SK-MEL-5 (cell line): ENCODE measurements at regions not wholly inside any gene's neighbourhood (a gene's known extent, or its start where the extent isn't known, plus 50 kb on each side); places are given as distances from the start of the nearest gene placed in this dataset.

Experiments used
- DNase-seq: peaks from one replicate; pipeline ENCODE4 v3.0.0-alpha.2; 2016; ENCODE audit warnings: low read depth, low spot score
- in situ Hi-C: cut with HindIII; loops from 2 replicates; pipeline ENCODE4 v1.10.0; 2016; ENCODE audit warnings: low sequenced_read_pairs, high pct_unique_total_duplicates, low pct_unique_long_range_greater_than_20kb

- no peak for DNase-seq
- in situ Hi-C loops, result no loop called here
Measured at GRCh38 chr4:176963121-176963520, 170.4 kb upstream of the VEGFC start.

- in situ Hi-C loops, result no loop called here
- peak; percentile 78 for DNase-seq
Measured at GRCh38 chr4:176964116-176964691, 171.5 kb upstream of the VEGFC start.

- no peak for DNase-seq
- in situ Hi-C loops, result no loop called here
Measured at GRCh38 chr4:176967586-176967985, 174.9 kb upstream of the VEGFC start.

GRCh38 chr4:176968094-176968493 is 175.4 kb upstream of the VEGFC start:
- in situ Hi-C loops, result no loop called here
- no peak for DNase-seq

- DNase-seq, result no peak
- in situ Hi-C loops, result no loop called here
Measured at GRCh38 chr4:176969011-176969410, 176.3 kb upstream of the VEGFC start.

GRCh38 chr4:176970853-176971252 is 178.1 kb upstream of the VEGFC start:
- no peak for DNase-seq
- in situ Hi-C loops, result no loop called here

GRCh38 chr4:176971576-176972115 is 178.9 kb upstream of the VEGFC start:
- in situ Hi-C loops, result no loop called here
- no peak for DNase-seq

GRCh38 chr4:176979416-176979815 is 186.7 kb upstream of the VEGFC start:
- no peak for DNase-seq
- in situ Hi-C loops, result no loop called here

- in situ Hi-C loops, result no loop called here
- DNase-seq, result no peak
Measured at GRCh38 chr4:176981074-176981473, 188.4 kb upstream of the VEGFC start.

GRCh38 chr4:176981551-176981950 is 188.8 kb upstream of the VEGFC start:
- DNase-seq, result no peak
- in situ Hi-C loops, result no loop called here

GRCh38 chr4:176988226-176988625 is 195.5 kb upstream of the VEGFC start:
- in situ Hi-C loops, result no loop called here
- peak; percentile 19 for DNase-seq

GRCh38 chr4:176989186-176989585 is 196.5 kb upstream of the VEGFC start:
- in situ Hi-C loops, result no loop called here
- DNase-seq, result no peak

- in situ Hi-C loops, result no loop called here
- no peak for DNase-seq
Measured at GRCh38 chr4:176999935-177000543, 207.3 kb upstream of the VEGFC start.

- no peak for DNase-seq
- in situ Hi-C loops, result no loop called here
Measured at GRCh38 chr4:177001271-177002175, 208.8 kb upstream of the VEGFC start.

- in situ Hi-C loops, result no loop called here
- DNase-seq, result peak; percentile 43
Measured at GRCh38 chr4:177005674-177006230, 213.0 kb upstream of the VEGFC start.

- in situ Hi-C loops, result no loop called here
- no peak for DNase-seq
Measured at GRCh38 chr4:177006331-177006730, 213.6 kb upstream of the VEGFC start.

GRCh38 chr4:177008071-177008835 is 215.5 kb upstream of the VEGFC start:
- peak; percentile 17 for DNase-seq
- in situ Hi-C loops, result no loop called here
